ENCODE measurements at regions not wholly inside any gene's neighbourhood (a gene's known extent, or its start where the extent isn't known, plus 50 kb on each side); places are given as distances from the start of the nearest gene placed in this dataset.

GRCh38 chr4:184534511-184535391 lies 60.4 kb upstream of the IRF2 start:
- peak overlapping the region; percentile 70 for H3K4me3 ChIP-seq
- H3K4me1 ChIP-seq (ENCODE audit: control insufficient read depth, insufficient read depth, low read length), result peaks cover 20% of the 10 kb centered on the region
- H3K36me3 ChIP-seq (ENCODE audit: control insufficient read depth in 2 of 2, insufficient read depth in 2 of 2, low read length in 1 of 2), result no peaks in the 10 kb centered on the region
- WGBS (ENCODE audit: insufficient coverage, insufficient replicate concordance, low lambda C conversion rate, missing lambda C conversion rate), result 1% methylated on average over 5 of the region's 5 CpGs
- H4K20me1 ChIP-seq (ENCODE audit: control insufficient read depth, insufficient read depth), result no peaks in the 10 kb centered on the region
- CTCF ChIA-PET, result interaction anchor here (0.5 to 4.1 kb wide), 11 partner anchors 19 to 270 kb away, joined by 3 to 64 read pairs (median 8); no protein-coding TSS in a partner anchor
- peak overlapping the region; percentile 86 for H3K27ac ChIP-seq (ENCODE audit: control insufficient read depth, insufficient read depth)
- DNase-seq (ENCODE audit: low read depth, low spot score), result peak; percentile 76
- intact Hi-C loops (cut with micrococcal nuclease; ENCODE audit: unreplicated experiment), result loop anchor here (1.0 to 5.0 kb wide), 7 partner anchors 20 to 288 kb away; partner anchors contain the start of genes CASP3, IRF2 and PRIMPOL
- peak overlapping the region; percentile 80 for H3K9ac ChIP-seq (ENCODE audit: control insufficient read depth, insufficient read depth, low read length)
- FAIRE-seq, result peak; percentile 81
- POLR2A ChIA-PET, result interaction anchor here (0.7 to 5.4 kb wide), 14 partner anchors 20 to 270 kb away, joined by 3 to 58 read pairs (median 14); partner anchors contain the start of gene IRF2
- ATAC-seq, result peak; percentile 58
- no peaks in the 10 kb centered on the region; the same call in 1 of the 3 replicates for H3K9me3 ChIP-seq (replicated peaks; ENCODE audit: control insufficient read depth, insufficient read depth, low read length)
- no peak overlapping the region; the same call in 1 of the 2 replicates for H2AFZ ChIP-seq (ENCODE audit: control insufficient read depth, low read depth, low read length)
- SMC1A ChIA-PET (ENCODE audit: uncharacterized antibody, unreplicated experiment), result interaction anchor here (0.6 to 9.3 kb wide), 30 partner anchors 8 to 269 kb away, joined by 3 to 144 read pairs (median 5); partner anchors contain the start of gene IRF2
- H3K79me2 ChIP-seq (ENCODE audit: control insufficient read depth, insufficient read depth, low read length), result peaks cover 45% of the 10 kb centered on the region
- H3K27me3 ChIP-seq (replicated peaks in 1 of 2; ENCODE audit: control insufficient read depth in 2 of 2, insufficient read depth in 2 of 2, low read length in 1 of 2), result no peaks in the 10 kb centered on the region
- H3K4me2 ChIP-seq (ENCODE audit: control insufficient read depth, insufficient read depth), result peak overlapping the region; percentile 92
- BruUV-seq (replicated peaks), result no TSS peak
- RAD21 ChIA-PET (ENCODE audit: unreplicated experiment), result interaction anchor here (0.8 to 6.4 kb wide), 24 partner anchors 12 to 270 kb away, joined by 3 to 151 read pairs (median 8); partner anchors contain the start of genes CENPU and IRF2
- in situ Hi-C loops (cut with MboI), result loop anchor here (5.0 kb wide), 3 partner anchors 117 to 252 kb away; no protein-coding TSS in a partner anchor
- TF ChIP-seq BCLAF1 (IDR thresholded peaks at IDR 0.05) (no peak), CHD4 (IDR thresholded peaks at IDR 0.05) (no peak), EP300 (IDR thresholded peaks at IDR 0.05; ENCODE audit: borderline replicate concordance in 1 of 2, control insufficient read depth in 1 of 2, low read depth in 2 of 2, low read length in 2 of 2) (peak in 1 of 2 experiments; percentile 93; a peak in 2 of 4 replicates), POLR2AphosphoS2 (IDR thresholded peaks at IDR 0.05; ENCODE audit: low read depth, low read length) (no peak), SMAD5 (IDR thresholded peaks at IDR 0.05; ENCODE audit: low read depth) (no peak), TCF3 (IDR thresholded peaks at IDR 0.05; ENCODE audit: borderline replicate concordance, insufficient read depth, low read depth, low read length) (no peak), SMAD1 (IDR thresholded peaks at IDR 0.05; ENCODE audit: low read depth, partially characterized antibody) (no peak), E2F4 (IDR thresholded peaks at IDR 0.05; ENCODE audit: low read depth, low read length) (no peak), MXI1 (IDR thresholded peaks at IDR 0.05; ENCODE audit: low read depth, low read length) (peak; percentile 46; the same call in 1 of the 2 replicates), ZBTB40 (IDR thresholded peaks at IDR 0.05; ENCODE audit: borderline replicate concordance) (peak; percentile 43; the same call in 1 of the 2 replicates), POLR2AphosphoS5 (IDR thresholded peaks at IDR 0.05; ENCODE audit: low read length) (no peak), BCL11A (IDR thresholded peaks at IDR 0.05; ENCODE audit: low read depth, low read length) (peak; percentile 48; the same call in 1 of the 2 replicates), RAD51 (IDR thresholded peaks at IDR 0.05) (no peak)

All from GM12878 (cell line).